AG10803 (cell line): ENCODE measurements at regions not wholly inside any gene's neighbourhood (a gene's known extent, or its start where the extent isn't known, plus 50 kb on each side); places are given as distances from the start of the nearest gene placed in this dataset.
A peak's percentile ranks its signal among the peaks of the same experiment; 100 is the strongest.

ENCODE experiments used
- DNase-seq: peaks from one replicate; pipeline ENCODE4 v3.0.0; 2010; ENCODE audit warnings: low read depth
- H3K4me3 ChIP-seq: 2 replicates; pipeline ENCODE4 v1.5.1; 2011; ENCODE audit warnings: mild to moderate bottlenecking, low read length, control low read depth
- TF ChIP-seq, protein P1 (sequence below): conservative IDR thresholded peaks from 2 replicates; pipeline ENCODE4 v1.5.1; 2011; ENCODE audit warnings: mild to moderate bottlenecking, low read length, control low read depth, inconsistent platforms

DNA sequence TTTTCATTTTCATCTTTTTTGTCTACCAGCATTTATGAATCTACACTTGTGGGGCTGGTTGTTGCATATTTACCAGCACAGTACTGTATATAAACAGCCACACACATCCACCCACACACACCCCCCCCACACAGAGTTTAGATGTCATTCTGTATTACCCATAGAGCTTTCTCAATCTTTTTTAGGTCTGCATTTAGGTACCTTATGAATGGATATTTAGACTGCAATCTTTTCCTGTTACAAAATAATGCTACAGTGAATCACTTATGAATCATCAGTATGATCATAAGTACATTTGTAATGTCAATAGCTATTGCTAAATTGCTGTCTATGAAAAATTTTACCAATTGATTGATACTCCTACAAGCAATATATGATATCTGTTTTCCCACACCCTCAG is 67.3 kb upstream of the STK38L start:
- TF ChIP-seq, protein P1, sequence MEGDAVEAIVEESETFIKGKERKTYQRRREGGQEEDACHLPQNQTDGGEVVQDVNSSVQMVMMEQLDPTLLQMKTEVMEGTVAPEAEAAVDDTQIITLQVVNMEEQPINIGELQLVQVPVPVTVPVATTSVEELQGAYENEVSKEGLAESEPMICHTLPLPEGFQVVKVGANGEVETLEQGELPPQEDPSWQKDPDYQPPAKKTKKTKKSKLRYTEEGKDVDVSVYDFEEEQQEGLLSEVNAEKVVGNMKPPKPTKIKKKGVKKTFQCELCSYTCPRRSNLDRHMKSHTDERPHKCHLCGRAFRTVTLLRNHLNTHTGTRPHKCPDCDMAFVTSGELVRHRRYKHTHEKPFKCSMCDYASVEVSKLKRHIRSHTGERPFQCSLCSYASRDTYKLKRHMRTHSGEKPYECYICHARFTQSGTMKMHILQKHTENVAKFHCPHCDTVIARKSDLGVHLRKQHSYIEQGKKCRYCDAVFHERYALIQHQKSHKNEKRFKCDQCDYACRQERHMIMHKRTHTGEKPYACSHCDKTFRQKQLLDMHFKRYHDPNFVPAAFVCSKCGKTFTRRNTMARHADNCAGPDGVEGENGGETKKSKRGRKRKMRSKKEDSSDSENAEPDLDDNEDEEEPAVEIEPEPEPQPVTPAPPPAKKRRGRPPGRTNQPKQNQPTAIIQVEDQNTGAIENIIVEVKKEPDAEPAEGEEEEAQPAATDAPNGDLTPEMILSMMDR, result no peak
- H3K4me3 ChIP-seq, result no peak overlapping the region
- peak; percentile 65 for DNase-seq

DNA sequence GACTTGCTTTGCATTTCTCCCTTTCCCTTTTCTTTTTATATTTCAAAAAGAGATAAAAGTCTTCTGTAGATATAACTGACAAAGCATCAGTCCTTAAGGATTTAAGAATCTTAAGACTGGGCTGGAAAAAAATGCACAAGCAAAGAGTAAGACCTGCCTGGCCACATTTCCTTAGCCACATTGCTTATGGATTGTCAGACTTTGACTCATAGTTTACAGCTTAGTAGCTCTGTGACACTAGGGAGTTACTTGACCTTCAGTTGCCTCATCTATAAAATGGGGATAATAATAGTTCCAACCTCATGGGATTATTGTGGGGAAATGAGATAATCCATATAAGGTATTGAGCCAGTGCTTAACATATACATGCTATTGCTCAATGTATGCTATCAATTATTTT is 66.4 kb upstream of the STK38L start:
- TF ChIP-seq, protein P1, result no peak
- H3K4me3 ChIP-seq, result no peak overlapping the region
- peak; percentile 70 for DNase-seq

DNA sequence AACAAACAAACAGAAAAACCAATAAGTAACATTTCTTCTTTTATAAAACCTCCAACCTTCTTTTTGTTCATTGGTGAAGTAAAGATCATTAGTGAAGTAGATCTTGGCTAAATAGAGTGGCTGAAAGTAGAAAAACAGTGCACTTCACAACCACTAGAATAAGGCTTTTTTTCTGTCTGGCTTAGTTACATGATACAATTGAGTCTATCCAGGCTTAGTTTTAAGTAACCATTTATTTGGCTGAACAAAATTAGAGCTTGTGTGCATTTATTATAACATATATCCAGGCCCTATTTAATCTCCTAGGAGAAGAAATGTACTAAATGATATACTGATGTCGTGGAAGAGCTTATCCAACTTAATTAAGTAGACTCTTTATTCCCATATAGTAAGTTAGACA is 65.8 kb upstream of the STK38L start:
- DNase-seq, result no peak
- TF ChIP-seq, protein P1, result no peak
- H3K4me3 ChIP-seq, result no peak overlapping the region

DNA sequence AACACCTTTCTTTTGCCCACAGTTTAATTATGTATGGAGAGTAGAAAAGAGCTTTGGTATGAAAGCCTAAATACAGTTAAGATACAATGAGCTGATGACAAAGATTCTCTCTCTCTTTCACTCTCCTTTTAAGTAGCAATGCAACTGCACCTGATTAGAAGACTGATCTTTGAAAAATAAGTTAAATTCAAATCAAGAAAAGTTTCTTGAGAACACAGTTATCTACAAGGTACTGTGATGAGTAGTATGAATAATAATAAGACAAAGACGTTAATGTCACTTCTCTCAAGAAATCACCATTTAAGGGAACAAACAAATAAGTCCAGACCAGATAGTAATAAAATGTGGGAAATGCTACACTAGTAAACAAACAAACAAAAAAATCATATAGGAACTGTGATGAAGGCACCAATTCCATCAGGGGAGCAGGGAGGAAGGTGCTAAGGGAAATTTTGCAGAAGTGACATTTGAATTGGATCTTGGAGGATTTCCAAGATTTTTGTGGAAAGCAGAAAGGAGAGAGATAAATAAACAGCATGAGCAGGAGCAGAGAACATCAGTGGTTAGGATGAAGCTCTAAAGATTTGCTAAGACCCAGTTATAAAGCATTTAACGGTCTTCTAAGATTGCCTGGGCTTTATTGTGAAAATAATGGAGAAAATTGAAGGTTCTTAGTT is 65.2 kb upstream of the STK38L start:
- no peak overlapping the region for H3K4me3 ChIP-seq
- TF ChIP-seq, protein P1, result no peak
- DNase-seq, result peak; percentile 29

DNA sequence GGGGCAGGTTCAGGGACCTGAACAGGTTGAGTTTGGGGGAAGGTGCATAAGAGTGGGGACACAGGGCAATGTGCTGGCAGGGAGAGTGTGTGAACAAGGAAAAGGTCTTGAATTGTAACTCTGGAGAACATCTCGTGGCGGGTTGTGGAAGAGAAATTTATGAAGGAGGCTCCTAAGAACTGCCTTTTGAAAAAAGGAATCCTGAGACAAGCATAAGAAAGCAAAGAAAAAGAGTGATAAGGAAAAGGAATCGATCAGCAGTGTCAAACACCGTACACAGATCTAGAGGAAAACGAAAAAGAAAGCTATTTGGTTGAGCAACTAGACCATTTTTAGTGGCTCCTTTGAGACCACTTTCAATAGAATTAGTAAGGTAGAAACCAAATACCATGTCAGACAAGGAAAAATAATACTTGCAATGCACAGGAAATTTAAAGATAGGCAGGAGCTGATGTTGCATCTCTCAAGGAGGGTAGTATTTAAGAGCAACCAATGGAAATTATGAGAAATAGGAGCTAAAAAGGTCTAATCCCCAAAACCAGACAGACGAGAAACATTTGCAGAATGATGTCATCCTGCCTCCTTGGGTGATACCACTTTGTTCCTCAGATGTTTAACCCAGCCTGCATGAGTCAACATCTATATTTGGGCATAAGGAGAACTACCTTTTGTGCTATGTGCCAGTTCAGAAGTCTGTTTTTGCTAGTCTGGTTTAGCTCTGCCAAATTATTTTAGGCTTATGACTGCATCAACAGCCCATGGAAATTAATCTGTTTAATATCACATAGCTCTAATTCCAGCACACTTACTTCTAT is 64.5 kb upstream of the STK38L start:
- TF ChIP-seq, protein P1, result no peak
- DNase-seq, result peak; percentile 85

DNA sequence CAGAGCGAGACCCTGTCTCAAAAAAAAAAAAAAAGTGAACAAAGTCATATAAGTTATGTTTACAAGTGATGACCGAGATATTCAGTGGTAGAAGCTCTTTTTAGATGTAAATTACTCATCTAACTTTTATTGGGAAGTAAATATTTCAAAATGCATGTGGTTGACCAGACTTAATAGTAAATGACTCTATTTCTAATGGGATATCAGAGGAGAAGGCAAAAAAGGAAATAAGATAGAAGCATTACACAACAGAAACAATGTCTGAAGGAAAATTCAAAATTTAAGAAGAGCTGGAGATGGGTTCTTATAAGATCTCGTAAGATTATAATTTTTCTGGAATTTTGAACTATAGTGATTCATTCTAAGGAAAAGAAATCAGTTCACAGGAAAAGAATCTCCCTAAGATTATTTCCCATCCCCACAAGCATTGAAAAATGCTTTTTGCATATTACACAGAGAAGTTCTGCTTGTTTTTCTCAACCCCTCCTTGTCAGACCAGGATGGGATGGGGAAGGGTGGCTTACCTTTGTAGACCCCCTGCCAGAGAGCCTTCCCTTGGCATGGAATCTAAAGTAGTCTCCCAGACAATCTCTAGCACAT is 63.1 kb upstream of the STK38L start:
- no peak overlapping the region for H3K4me3 ChIP-seq
- no peak for DNase-seq
- TF ChIP-seq, protein P1, result no peak

More for the DNA sequence above, 64.5 kb upstream of the STK38L start:
- H3K4me3 ChIP-seq, result no peak overlapping the region
